Spleen (tissue), 7 donors: ENCODE measurements at regions not wholly inside any gene's neighbourhood (a gene's known extent, or its start where the extent isn't known, plus 50 kb on each side); places are given as distances from the start of the nearest gene placed in this dataset.

ENCODE experiments used
- CTCF ChIP-seq, 11 experiments: fragments of 200-600 bp in 7 of 11; fragments of 450-650 bp in 4 of 11; sonication (generic) in 4 of 11; IDR thresholded peaks in 8 of 11; conservative IDR thresholded peaks in 3 of 11; 1 replicate in 7 of 11; 2 replicates in 4 of 11; pipeline versions ENCODE4 v1.4.0 to v1.8.0; 2016 to 2021; ENCODE audit warnings: antibody characterized with exemption in 11 of 11, inconsistent platforms in 4 of 11, mild to moderate bottlenecking in 1 of 11
- POLR2A ChIP-seq, 3 donors: fragments of 450-650 bp; IDR thresholded peaks; one replicate each; pipeline ENCODE4 v1.5.1; 2017; ENCODE audit warnings: antibody characterized with exemption in 3 of 3, mild to moderate bottlenecking in 1 of 3
- donor health status: DM: no; HTN: no; CAD: no; lungs with moderate emphysema.
- donor health status: DM: no; HTN: no; CAD: no.
- donor health status: DM: no; HTN: no; CAD: no.

GRCh38 chr3:132900481-132900880, 137.7 kb upstream of the TMEM108 start:
- TF ChIP-seq CTCF (IDR thresholded peaks at IDR 0.05 in 8 of 11, conservative IDR thresholded peaks at IDR 0.05 in 3 of 11): no peak
- TF ChIP-seq POLR2A (IDR thresholded peaks at IDR 0.05): no peak
